ENCODE measurements at regions not wholly inside any gene's neighbourhood (a gene's known extent, or its start where the extent isn't known, plus 50 kb on each side); places are given as distances from the start of the nearest gene placed in this dataset.
"Not testable (repeated sequence)": the region's sequence is repeated elsewhere in the genome, so short reads cannot be mapped to it uniquely, and the experiment has no call there.

GRCh38 chr5:36739751-36740221 lies 133.4 kb downstream of the SLC1A3 start:
- peak; percentile 58 for DNase-seq (ENCODE audit: low spot score)

- DNase-seq (ENCODE audit: low spot score): no peak
Measured at GRCh38 chr5:36740259-36740898, 134.0 kb downstream of the SLC1A3 start.

- DNase-seq (ENCODE audit: low spot score): no peak
Measured at GRCh38 chr5:36741128-36741527, 134.7 kb downstream of the SLC1A3 start.

GRCh38 chr5:36743891-36744772 lies 132.4 kb upstream of the NIPBL start:
- peak; percentile 86 for DNase-seq (ENCODE audit: low spot score)

GRCh38 chr5:36744773-36745589 lies 131.6 kb upstream of the NIPBL start:
- DNase-seq (ENCODE audit: low spot score): peak; percentile 82

GRCh38 chr5:36747794-36748193 lies 128.8 kb upstream of the NIPBL start:
- not testable (repeated sequence) for DNase-seq (ENCODE audit: low spot score)

GRCh38 chr5:36751886-36752285 lies 124.7 kb upstream of the NIPBL start:
- DNase-seq (ENCODE audit: low spot score): no peak

- DNase-seq (ENCODE audit: low spot score): no peak
Measured at GRCh38 chr5:36755342-36755741, 121.2 kb upstream of the NIPBL start.

- no peak for DNase-seq (ENCODE audit: low spot score)
Measured at GRCh38 chr5:36755920-36756488, 120.6 kb upstream of the NIPBL start.

- no peak for DNase-seq (ENCODE audit: low spot score)
Measured at GRCh38 chr5:36756848-36757247, 119.7 kb upstream of the NIPBL start.

GRCh38 chr5:36759117-36759516 lies 117.5 kb upstream of the NIPBL start:
- no peak for DNase-seq (ENCODE audit: low spot score)

- no peak for DNase-seq (ENCODE audit: low spot score)
Measured at GRCh38 chr5:36763454-36763853, 113.1 kb upstream of the NIPBL start.

- no peak for DNase-seq (ENCODE audit: low spot score)
Measured at GRCh38 chr5:36765876-36766275, 110.7 kb upstream of the NIPBL start.

- DNase-seq (ENCODE audit: low spot score): no peak
Measured at GRCh38 chr5:36766981-36767380, 109.6 kb upstream of the NIPBL start.

- DNase-seq (ENCODE audit: low spot score): no peak
Measured at GRCh38 chr5:36768450-36768849, 108.1 kb upstream of the NIPBL start.

- no peak for DNase-seq (ENCODE audit: low spot score)
Measured at GRCh38 chr5:36769129-36769770, 107.3 kb upstream of the NIPBL start.

- DNase-seq (ENCODE audit: low spot score): no peak
Measured at GRCh38 chr5:36770125-36770524, 106.4 kb upstream of the NIPBL start.

- no peak for DNase-seq (ENCODE audit: low spot score)
Measured at GRCh38 chr5:36772276-36773140, 104.1 kb upstream of the NIPBL start.

- peak; percentile 42 for DNase-seq (ENCODE audit: low spot score)
Measured at GRCh38 chr5:36777105-36777757, 99.3 kb upstream of the NIPBL start.

GRCh38 chr5:36778336-36778735 lies 98.2 kb upstream of the NIPBL start:
- no peak for DNase-seq (ENCODE audit: low spot score)

Data from kidney tubule cell (primary cell).